ENCODE measurements at regions not wholly inside any gene's neighbourhood (a gene's known extent, or its start where the extent isn't known, plus 50 kb on each side); places are given as distances from the start of the nearest gene placed in this dataset.

DNA sequence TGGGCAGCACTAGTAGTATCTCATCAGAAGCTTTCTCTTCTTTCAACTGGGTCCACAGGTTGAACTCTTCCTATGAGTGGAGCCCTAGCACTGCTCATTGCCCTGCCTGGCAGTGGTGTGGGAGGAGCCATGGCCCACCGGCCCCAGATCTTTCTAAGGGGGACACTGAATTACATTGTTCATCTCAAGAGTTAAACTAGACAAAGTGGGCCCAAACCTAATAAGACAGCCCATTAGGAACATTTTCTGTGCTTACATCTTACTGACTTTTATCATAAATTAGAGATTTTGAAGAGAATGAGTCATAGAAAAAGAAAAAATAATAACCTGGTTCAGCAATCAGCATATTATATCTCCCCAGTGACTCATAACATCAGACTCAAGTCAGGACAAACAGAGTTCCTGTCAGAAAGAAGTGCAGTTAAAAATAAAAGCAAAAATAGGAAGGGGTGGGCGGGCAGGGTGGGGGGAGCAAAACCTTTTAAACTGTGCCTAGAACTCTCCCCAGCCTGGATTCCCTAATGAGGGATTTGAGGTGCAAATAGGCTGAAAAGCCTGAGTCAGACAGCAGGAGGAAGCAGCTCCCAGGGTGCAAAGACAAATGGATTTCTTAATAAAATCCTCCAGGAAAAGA is 161.6 kb upstream of the TRIB2 start:
- TF ChIP-seq, protein P1, sequence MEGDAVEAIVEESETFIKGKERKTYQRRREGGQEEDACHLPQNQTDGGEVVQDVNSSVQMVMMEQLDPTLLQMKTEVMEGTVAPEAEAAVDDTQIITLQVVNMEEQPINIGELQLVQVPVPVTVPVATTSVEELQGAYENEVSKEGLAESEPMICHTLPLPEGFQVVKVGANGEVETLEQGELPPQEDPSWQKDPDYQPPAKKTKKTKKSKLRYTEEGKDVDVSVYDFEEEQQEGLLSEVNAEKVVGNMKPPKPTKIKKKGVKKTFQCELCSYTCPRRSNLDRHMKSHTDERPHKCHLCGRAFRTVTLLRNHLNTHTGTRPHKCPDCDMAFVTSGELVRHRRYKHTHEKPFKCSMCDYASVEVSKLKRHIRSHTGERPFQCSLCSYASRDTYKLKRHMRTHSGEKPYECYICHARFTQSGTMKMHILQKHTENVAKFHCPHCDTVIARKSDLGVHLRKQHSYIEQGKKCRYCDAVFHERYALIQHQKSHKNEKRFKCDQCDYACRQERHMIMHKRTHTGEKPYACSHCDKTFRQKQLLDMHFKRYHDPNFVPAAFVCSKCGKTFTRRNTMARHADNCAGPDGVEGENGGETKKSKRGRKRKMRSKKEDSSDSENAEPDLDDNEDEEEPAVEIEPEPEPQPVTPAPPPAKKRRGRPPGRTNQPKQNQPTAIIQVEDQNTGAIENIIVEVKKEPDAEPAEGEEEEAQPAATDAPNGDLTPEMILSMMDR (IDR thresholded peaks at IDR 0.05) = no peak
- TF ChIP-seq POLR2A (IDR thresholded peaks at IDR 0.05) = no peak

All from Peyer's patch (tissue), 4 donors.